MCF 10A (cell line): ENCODE measurements at regions not wholly inside any gene's neighbourhood (a gene's known extent, or its start where the extent isn't known, plus 50 kb on each side); places are given as distances from the start of the nearest gene placed in this dataset.

Source experiments
- BruUV-seq: library from RNA; stranded (reverse); fragments of 400-500 nt; replicated peaks from 2 replicates; lab custom pipeline; 2021; lab: Mats Ljungman, UMichigan
- CTCF ChIA-PET: fragments of 300-600 bp; sonication (Branson Sonifier 250); formaldehyde crosslinking; extraction: SDS; loops from one replicate; lab custom pipeline; 2021; ENCODE audit warnings: antibody characterized with exemption, inconsistent platforms; lab: Yijun Ruan, JAX
- POLR2A ChIA-PET: fragments of 300-600, 350-650 bp; sonication (Branson Sonifier 250); formaldehyde crosslinking; extraction: SDS; loops from one replicate; lab custom pipeline; 2020; ENCODE audit warnings: antibody characterized with exemption, inconsistent platforms; lab: Yijun Ruan, JAX
- DNase-seq: peaks from one replicate; pipeline ENCODE4 v3.0.0-alpha.2; 2018; ENCODE audit not compliant: unreplicated experiment
- H3K27ac Mint-ChIP-seq: one replicate; pipeline ENCODE4 v1.8.0; 2022; ENCODE audit warnings: mild to moderate bottlenecking, low read depth, mixed read lengths; ENCODE audit not compliant: unreplicated experiment
- H3K27me3 Mint-ChIP-seq: one replicate; pipeline ENCODE4 v1.8.0; 2022; ENCODE audit warnings: mixed read lengths; ENCODE audit not compliant: insufficient read depth, unreplicated experiment
- H3K36me3 Mint-ChIP-seq: one replicate; pipeline ENCODE4 v1.8.0; 2022; ENCODE audit warnings: mild to moderate bottlenecking, moderate library complexity, mixed read lengths; ENCODE audit not compliant: insufficient read depth, unreplicated experiment
- H3K4me1 Mint-ChIP-seq: one replicate; pipeline ENCODE4 v1.8.0; 2022; ENCODE audit warnings: mixed read lengths; ENCODE audit not compliant: insufficient read depth, unreplicated experiment
- H3K4me3 Mint-ChIP-seq: one replicate; pipeline ENCODE4 v1.8.0; 2022; ENCODE audit warnings: mild to moderate bottlenecking, moderate library complexity, mixed read lengths; ENCODE audit not compliant: unreplicated experiment
- H3K9me3 Mint-ChIP-seq: one replicate; pipeline ENCODE4 v1.8.0; 2022; ENCODE audit warnings: mixed read lengths; ENCODE audit not compliant: unreplicated experiment
- CTCF ChIP-seq: fragments of 200-600 bp; IDR thresholded peaks from one replicate; pipeline ENCODE4 v1.8.0; 2022; ENCODE audit warnings: antibody characterized with exemption, mild to moderate bottlenecking; ENCODE audit not compliant: unreplicated experiment
- intact Hi-C: fragments of 100-400 bp; cut with micrococcal nuclease; formaldehyde crosslinking; loops from 2 replicates; pipeline ENCODE4 v1.14.1; 2022

GRCh38 chr12:41801261-41801660 is 343.4 kb downstream of the GXYLT1 start:
- Mint-ChIP-seq H3K4me3 (no peak overlapping the region), H3K27me3 (peaks cover 12% of the 10 kb centered on the region)
- CTCF ChIA-PET = no interaction called here

GRCh38 chr12:41799671-41800070 is 345.0 kb downstream of the GXYLT1 start:
- intact Hi-C loops = no loop called here
- Mint-ChIP-seq H3K4me3 (no peak overlapping the region), H3K4me1 (no peaks in the 10 kb centered on the region), H3K9me3 (no peaks in the 10 kb centered on the region), H3K27me3 (peaks cover 8% of the 10 kb centered on the region), H3K27ac (no peak overlapping the region), H3K36me3 (no peaks in the 10 kb centered on the region)
- TF ChIP-seq CTCF = no peak
- POLR2A ChIA-PET = no interaction called here
- no TSS peak for BruUV-seq
- no peak for DNase-seq
- CTCF ChIA-PET = interaction anchor here (0.6 kb wide), 1 partner anchor 26 kb away, joined by 3 read pairs; no protein-coding TSS in a partner anchor

More at GRCh38 chr12:41801261-41801660, 343.4 kb downstream of the GXYLT1 start:
- intact Hi-C loops = no loop called here
- BruUV-seq = no TSS peak
- DNase-seq = no peak
- Mint-ChIP-seq H3K27ac (no peak overlapping the region), H3K9me3 (no peaks in the 10 kb centered on the region), H3K36me3 (no peaks in the 10 kb centered on the region), H3K4me1 (no peaks in the 10 kb centered on the region)
- POLR2A ChIA-PET = no interaction called here
- TF ChIP-seq CTCF = no peak

- CTCF ChIA-PET = interaction anchor here (0.6 to 0.8 kb wide), 3 partner anchors 172 to 348 kb away, joined by 3 read pairs; no protein-coding TSS in a partner anchor
- intact Hi-C loops = no loop called here
- no peaks in the 10 kb centered on the region for H3K9me3 Mint-ChIP-seq
Measured at GRCh38 chr12:41795910-41796309, 348.8 kb downstream of the GXYLT1 start.

GRCh38 chr12:41795051-41795600 is 349.5 kb downstream of the GXYLT1 start:
- intact Hi-C loops = no loop called here

More at GRCh38 chr12:41795910-41796309, 348.8 kb downstream of the GXYLT1 start:
- no TSS peak for BruUV-seq
- Mint-ChIP-seq H3K4me3 (no peak overlapping the region), H3K4me1 (no peaks in the 10 kb centered on the region), H3K27me3 (no peaks in the 10 kb centered on the region), H3K36me3 (no peaks in the 10 kb centered on the region), H3K27ac (no peak overlapping the region)
- POLR2A ChIA-PET = no interaction called here
- TF ChIP-seq CTCF = no peak
- peak; percentile 5 for DNase-seq

More at GRCh38 chr12:41795051-41795600, 349.5 kb downstream of the GXYLT1 start:
- no peak for TF ChIP-seq CTCF
- H3K9me3 Mint-ChIP-seq = no peaks in the 10 kb centered on the region
- no peak overlapping the region for H3K4me3 Mint-ChIP-seq
- H3K27me3 Mint-ChIP-seq = no peaks in the 10 kb centered on the region
- CTCF ChIA-PET = interaction anchor here (0.8 kb wide), 1 partner anchor 173 kb away, joined by 3 read pairs; no protein-coding TSS in a partner anchor
- H3K4me1 Mint-ChIP-seq = no peaks in the 10 kb centered on the region
- no peak overlapping the region for H3K27ac Mint-ChIP-seq
- BruUV-seq = no TSS peak
- no peaks in the 10 kb centered on the region for H3K36me3 Mint-ChIP-seq
- no peak for DNase-seq
- POLR2A ChIA-PET = no interaction called here
